H9 (cell line): ENCODE measurements at regions not wholly inside any gene's neighbourhood (a gene's known extent, or its start where the extent isn't known, plus 50 kb on each side); places are given as distances from the start of the nearest gene placed in this dataset.
A peak's percentile ranks its signal among the peaks of the same experiment; 100 is the strongest.

ENCODE experiments used
- DNase-seq: peaks from one replicate; pipeline ENCODE4 v3.0.0-alpha.2; 2017
- H2AFZ ChIP-seq: one replicate; pipeline ENCODE4 v1.6.1; 2013; ENCODE audit warnings: mild to moderate bottlenecking, low read length, control low read depth, moderate library complexity
- H2AK5ac ChIP-seq: 2 replicates; pipeline ENCODE4 v1.6.1; 2013; ENCODE audit warnings: low read length, control low read depth, mixed read lengths; ENCODE audit not compliant: insufficient read length
- H2BK120ac ChIP-seq: one replicate; pipeline ENCODE4 v1.6.1; 2013; ENCODE audit warnings: low read depth, mild to moderate bottlenecking, low read length, control low read depth, inconsistent platforms; ENCODE audit not compliant: poor library complexity, severe bottlenecking
- H2BK12ac ChIP-seq: 2 replicates; pipeline ENCODE4 v1.6.1; 2013; ENCODE audit warnings: low read length, control low read depth, mixed read lengths, low read depth; ENCODE audit not compliant: insufficient read length
- H2BK15ac ChIP-seq: 2 replicates; pipeline ENCODE4 v1.6.1; 2013; ENCODE audit warnings: low read depth, low read length, control low read depth
- H2BK20ac ChIP-seq: one replicate; pipeline ENCODE4 v1.6.1; 2013; ENCODE audit warnings: low read depth, mild to moderate bottlenecking, low read length, control low read depth, inconsistent platforms; ENCODE audit not compliant: poor library complexity, severe bottlenecking
- H2BK5ac ChIP-seq: 2 replicates; pipeline ENCODE4 v1.6.1; 2013; ENCODE audit warnings: low read length, control low read depth, mixed read lengths; ENCODE audit not compliant: insufficient read length
- H3K14ac ChIP-seq: 2 replicates; pipeline ENCODE4 v1.6.1; 2013; ENCODE audit warnings: low read length, control low read depth; ENCODE audit not compliant: insufficient read depth
- H3K18ac ChIP-seq: 2 replicates; pipeline ENCODE4 v1.6.1; 2013; ENCODE audit warnings: low read depth, mild to moderate bottlenecking, mixed read lengths, low read length, control low read depth; ENCODE audit not compliant: insufficient read length
- H3K23ac ChIP-seq: 2 replicates; pipeline ENCODE4 v1.6.1; 2013; ENCODE audit warnings: low read length, control low read depth, mixed read lengths, low read depth; ENCODE audit not compliant: insufficient read length
- H3K23me2 ChIP-seq: 2 replicates; pipeline ENCODE4 v1.6.1; 2013; ENCODE audit warnings: low read depth, mild to moderate bottlenecking, mixed read lengths, low read length, control low read depth; ENCODE audit not compliant: insufficient read length, poor library complexity, severe bottlenecking
- H3K27ac ChIP-seq: 2 replicates; pipeline ENCODE4 v1.5.1; 2013; ENCODE audit warnings: low read length, control low read depth, mixed read lengths, low read depth; ENCODE audit not compliant: insufficient read length
- H3K27me3 ChIP-seq: 2 replicates; pipeline ENCODE4 v1.6.1; 2013; ENCODE audit warnings: low read length, control low read depth, inconsistent platforms; ENCODE audit not compliant: insufficient read depth
- H3K4ac ChIP-seq: 2 replicates; pipeline ENCODE4 v1.6.1; 2013; ENCODE audit warnings: low read depth, mild to moderate bottlenecking, control low read depth, inconsistent platforms, low read length, moderate library complexity
- H3K4me1 ChIP-seq: 2 replicates; pipeline ENCODE4 v1.6.1; 2013; ENCODE audit warnings: low read length, control low read depth, inconsistent platforms; ENCODE audit not compliant: insufficient read depth
- H3K4me2 ChIP-seq: 2 replicates; pipeline ENCODE4 v1.6.1; 2013; ENCODE audit warnings: low read length, control low read depth, mixed read lengths; ENCODE audit not compliant: insufficient read length, insufficient read depth
- H3K56ac ChIP-seq: 2 replicates; pipeline ENCODE4 v1.6.1; 2013; ENCODE audit warnings: low read depth, mild to moderate bottlenecking, mixed read lengths, low read length, control low read depth; ENCODE audit not compliant: insufficient read length
- H3K79me1 ChIP-seq: 2 replicates; pipeline ENCODE4 v1.6.1; 2013; ENCODE audit warnings: low read depth, mild to moderate bottlenecking, moderate library complexity, low read length, control low read depth, inconsistent platforms; ENCODE audit not compliant: insufficient read depth, poor library complexity, severe bottlenecking
- H3K79me2 ChIP-seq: 2 replicates; pipeline ENCODE4 v1.6.1; 2013; ENCODE audit warnings: low read length, control low read depth, inconsistent platforms; ENCODE audit not compliant: insufficient read depth
- H3K9ac ChIP-seq: 2 replicates; pipeline ENCODE4 v1.6.1; 2013; ENCODE audit warnings: low read length, control low read depth, mixed read lengths; ENCODE audit not compliant: insufficient read length; ENCODE audit errors: extremely low read depth
- H3K9me3 ChIP-seq: one replicate; pipeline ENCODE4 v1.6.1; 2013; ENCODE audit warnings: low read depth, low read length, inconsistent platforms; ENCODE audit not compliant: control insufficient read depth
- H3T11ph ChIP-seq: one replicate; pipeline ENCODE4 v1.6.1; 2013; ENCODE audit warnings: mild to moderate bottlenecking, low read length, control low read depth, inconsistent platforms
- H4K20me1 ChIP-seq: one replicate; pipeline ENCODE4 v1.6.1; 2013; ENCODE audit not compliant: control insufficient read depth, insufficient read length, insufficient read depth
- H4K5ac ChIP-seq: 2 replicates; pipeline ENCODE4 v1.6.1; 2013; ENCODE audit warnings: low read depth, mild to moderate bottlenecking, mixed read lengths, low read length, control low read depth; ENCODE audit not compliant: insufficient read length
- H4K8ac ChIP-seq: replicated peaks from 2 replicates; pipeline ENCODE4 v1.6.1; 2013; ENCODE audit warnings: low read length, control low read depth, mixed read lengths, low read depth; ENCODE audit not compliant: insufficient read length
- H4K91ac ChIP-seq: 2 replicates; pipeline ENCODE4 v1.6.1; 2013; ENCODE audit warnings: low read depth, mild to moderate bottlenecking, moderate library complexity, mixed read lengths, low read length, control low read depth; ENCODE audit not compliant: insufficient read length
- H3K27ac Mint-ChIP-seq, 3 experiments: 2 replicates in 2 of 3; 3 replicates in 1 of 3; pipeline ENCODE4 v1.8.0; 2020 to 2021; ENCODE audit warnings: mixed read lengths in 3 of 3, mild to moderate bottlenecking in 1 of 3, moderate library complexity in 1 of 3
- H3K27me3 Mint-ChIP-seq: 2 replicates; pipeline ENCODE4 v1.8.0; 2021; ENCODE audit warnings: low read depth, mild to moderate bottlenecking, moderate library complexity, mixed read lengths
- H3K36me3 Mint-ChIP-seq, 3 experiments: 2 replicates in 2 of 3; 3 replicates in 1 of 3; pipeline ENCODE4 v1.8.0; 2020 to 2021; ENCODE audit warnings: low read depth in 3 of 3, mixed read lengths in 3 of 3; ENCODE audit not compliant: insufficient read depth in 1 of 3
- H3K4me1 Mint-ChIP-seq, 2 experiments: 2 replicates each; pipeline ENCODE4 v1.8.0; 2020; ENCODE audit warnings: mixed read lengths in 2 of 2
- H3K4me3 Mint-ChIP-seq, 2 experiments: 2 replicates in 1 of 2; 3 replicates in 1 of 2; pipeline ENCODE4 v1.8.0; 2020 to 2021; ENCODE audit warnings: mild to moderate bottlenecking in 2 of 2, mixed read lengths in 2 of 2, moderate library complexity in 1 of 2
- H3K9me3 Mint-ChIP-seq, 2 experiments: 2 replicates in 1 of 2; 3 replicates in 1 of 2; pipeline ENCODE4 v1.8.0; 2020; ENCODE audit warnings: mild to moderate bottlenecking in 2 of 2, mixed read lengths in 2 of 2, moderate library complexity in 1 of 2
- CTCF ChIP-seq: fragments of 200-600 bp; sonication (generic); conservative IDR thresholded peaks from 3 replicates; pipeline ENCODE4 v1.8.0; 2021; ENCODE audit warnings: antibody characterized with exemption, mild to moderate bottlenecking
- WGBS: extraction: QIAGEN DNeasy Blood & Tissue Kit; methylation state at CpG from one replicate; pipeline ENCODE4 v1.1.7; 2013; ENCODE audit warnings: missing lambda C conversion rate, low lambda C conversion rate, mixed read lengths; ENCODE audit not compliant: insufficient read length; ENCODE audit errors: extremely low coverage; 5-methylcytosine and 5-hydroxymethylcytosine counted together

GRCh38 chr22:49205483-49205800 lies 622.2 kb downstream of the BRD1 start:
- no peaks in the 10 kb centered on the region; a peak in 1 of 5 replicates for H3K9me3 Mint-ChIP-seq
- Histone ChIP-seq H4K91ac (no peak overlapping the region), H2AK5ac (no peak overlapping the region), H3K14ac (no peak overlapping the region), H3K23ac (no peak overlapping the region), H4K5ac (no peak overlapping the region), H2AFZ (no peak overlapping the region), H3T11ph (no peak overlapping the region), H2BK15ac (no peak overlapping the region), H2BK12ac (no peak overlapping the region), H2BK20ac (no peak overlapping the region), H3K9ac (no peak overlapping the region), H3K9me3 (no peaks in the 10 kb centered on the region), H3K4ac (no peak overlapping the region), H3K23me2 (no peaks in the 10 kb centered on the region), H3K79me2 (no peaks in the 10 kb centered on the region), H3K56ac (no peak overlapping the region), H3K18ac (no peak overlapping the region), H4K8ac (no peak overlapping the region), H3K4me2 (no peak overlapping the region), H3K79me1 (no peaks in the 10 kb centered on the region), H3K27ac (no peak overlapping the region), H3K4me1 (no peaks in the 10 kb centered on the region), H4K20me1 (peaks cover 3% of the 10 kb centered on the region), H2BK5ac (no peak overlapping the region), H2BK120ac (no peak overlapping the region), H3K27me3 (no peaks in the 10 kb centered on the region)
- TF ChIP-seq CTCF, result no peak
- no peak overlapping the region for H3K4me3 Mint-ChIP-seq
- H3K36me3 Mint-ChIP-seq, result no peaks in the 10 kb centered on the region
- DNase-seq, result peak; percentile 0
- WGBS, result no CpG with 5 or more reads among the region's 5 CpGs
- no peak overlapping the region; a peak in 1 of 7 replicates for H3K27ac Mint-ChIP-seq
- H3K27me3 Mint-ChIP-seq, result peaks cover 16% of the 10 kb centered on the region
- H3K4me1 Mint-ChIP-seq, result no peaks in the 10 kb centered on the region; a peak in 1 of 4 replicates
